ENCODE measurements at regions not wholly inside any gene's neighbourhood (a gene's known extent, or its start where the extent isn't known, plus 50 kb on each side); places are given as distances from the start of the nearest gene placed in this dataset.
"Not testable (repeated sequence)": the region's sequence is repeated elsewhere in the genome, so short reads cannot be mapped to it uniquely, and the experiment has no call there.

DNA sequence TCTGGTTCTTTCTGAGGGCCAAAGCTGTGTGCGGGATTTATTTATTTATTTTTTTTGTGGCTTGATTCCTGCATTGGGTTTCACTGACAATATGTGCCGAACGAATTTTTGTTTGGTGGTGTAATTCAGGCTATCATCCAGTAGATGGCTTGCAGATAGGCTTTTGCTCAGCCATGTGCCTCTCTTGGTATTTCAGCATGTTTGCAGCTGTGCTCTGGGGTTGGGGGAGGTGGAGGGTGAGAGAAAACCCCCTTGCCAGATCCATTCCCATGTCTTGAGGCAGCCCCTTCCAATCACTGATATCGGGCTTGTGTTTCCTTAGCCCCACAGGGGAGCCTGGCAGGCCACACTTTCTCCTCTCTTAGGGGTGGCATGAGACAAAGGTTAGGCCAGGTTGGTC is 302.4 kb downstream of the PTGER3 start:
- Mint-ChIP-seq H3K4me3 (no peak overlapping the region), H3K4me1 (ENCODE audit: low read depth) (no peaks in the 10 kb centered on the region), H3K27ac (no peak overlapping the region), H3K36me3 (ENCODE audit: low read depth) (no peaks in the 10 kb centered on the region), H3K27me3 (ENCODE audit: low read depth) (no peaks in the 10 kb centered on the region), H3K9me3 (peaks cover 53% of the 10 kb centered on the region)
- intact Hi-C loops (cut with micrococcal nuclease): no loop called here
- CTCF ChIA-PET: interaction anchor here (0.7 kb wide), 1 partner anchor 163 kb away, joined by 3 read pairs; no protein-coding TSS in a partner anchor
- no peak for DNase-seq

DNA sequence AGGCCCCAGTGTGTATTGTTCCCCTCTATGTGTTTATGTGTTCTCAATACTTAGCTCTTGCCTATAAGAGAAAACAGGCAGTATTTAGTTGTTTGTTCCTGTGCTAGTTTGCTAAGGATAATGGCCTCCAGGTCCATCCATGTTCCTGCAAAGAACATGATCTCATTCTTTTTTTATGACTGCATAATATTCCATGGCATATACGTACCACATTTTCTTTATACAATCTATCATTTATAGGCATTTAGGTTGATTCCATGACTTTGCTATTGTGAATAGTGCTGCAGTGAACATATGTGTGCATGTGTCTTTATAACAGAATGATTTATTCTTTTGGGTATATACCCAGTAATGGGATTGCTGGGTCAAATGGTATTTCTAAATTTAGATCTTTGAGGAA is 301.6 kb downstream of the PTGER3 start:
- H3K4me3 Mint-ChIP-seq; H3K4me1 Mint-ChIP-seq (ENCODE audit: low read depth): not testable (repeated sequence)
- peaks cover 58% of the 10 kb centered on the region for H3K9me3 Mint-ChIP-seq

DNA sequence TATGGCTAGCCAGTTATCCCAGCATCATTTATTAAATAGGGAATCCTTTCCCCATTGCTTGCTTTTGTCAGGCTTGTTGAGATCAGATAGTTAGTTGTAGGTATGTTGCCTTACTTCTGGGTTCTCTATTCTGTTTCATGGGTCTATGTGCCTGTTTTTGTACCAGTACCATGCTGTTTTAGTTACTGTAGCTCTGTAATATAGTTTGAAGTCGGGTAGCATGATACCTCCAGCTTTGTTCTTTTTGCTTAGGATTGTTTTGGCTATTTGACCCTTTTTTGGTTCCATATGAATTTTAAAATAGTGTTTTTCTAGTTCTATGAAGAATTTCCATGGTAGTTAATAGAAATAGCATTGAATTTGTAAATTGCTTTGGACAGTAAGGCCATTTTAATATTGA is 300.5 kb downstream of the PTGER3 start:
- intact Hi-C loops (cut with micrococcal nuclease); H3K36me3 Mint-ChIP-seq (ENCODE audit: low read depth); H3K4me1 Mint-ChIP-seq (ENCODE audit: low read depth); CTCF ChIA-PET; H3K27ac Mint-ChIP-seq; H3K27me3 Mint-ChIP-seq (ENCODE audit: low read depth); DNase-seq; H3K4me3 Mint-ChIP-seq: not testable (repeated sequence)
- H3K9me3 Mint-ChIP-seq: peaks cover 51% of the 10 kb centered on the region

More for the DNA sequence above, 301.6 kb downstream of the PTGER3 start:
- H3K27ac Mint-ChIP-seq; H3K27me3 Mint-ChIP-seq (ENCODE audit: low read depth); H3K36me3 Mint-ChIP-seq (ENCODE audit: low read depth); intact Hi-C loops (cut with micrococcal nuclease); DNase-seq: not testable (repeated sequence)
- CTCF ChIA-PET: interaction anchor here (0.9 kb wide), 1 partner anchor 120 kb away, joined by 3 read pairs; no protein-coding TSS in a partner anchor

DNA sequence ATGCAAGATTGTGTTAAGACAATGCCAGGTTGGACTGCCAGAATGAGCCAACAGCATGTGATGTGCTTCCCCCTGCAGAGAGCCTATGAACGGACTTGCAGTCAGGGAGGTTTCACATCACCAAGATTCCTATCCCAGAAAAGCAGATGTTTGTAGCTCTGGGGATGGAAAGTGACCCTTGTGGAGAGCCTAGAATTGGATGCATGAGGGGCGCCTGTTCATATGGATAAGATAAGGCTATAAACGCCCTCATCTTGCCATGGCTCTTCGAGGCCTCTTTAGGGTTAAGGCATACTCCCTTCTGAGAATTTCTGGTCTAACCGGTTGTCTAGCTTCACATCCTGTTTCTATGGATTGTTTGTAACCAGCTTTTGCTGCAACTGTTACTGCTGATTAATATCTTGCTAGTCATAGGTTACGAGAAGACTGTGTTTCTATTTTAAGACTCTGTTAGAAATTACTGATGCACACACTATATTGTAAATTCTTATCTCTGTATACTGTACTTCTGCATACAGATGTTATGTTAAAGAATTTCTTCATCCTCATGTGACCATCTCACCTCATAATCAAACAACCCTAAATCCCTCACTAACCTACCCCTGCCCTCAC is 295.8 kb downstream of the PTGER3 start:
- H3K36me3 Mint-ChIP-seq (ENCODE audit: low read depth); H3K4me1 Mint-ChIP-seq (ENCODE audit: low read depth); H3K27ac Mint-ChIP-seq; H3K4me3 Mint-ChIP-seq; CTCF ChIA-PET; H3K27me3 Mint-ChIP-seq (ENCODE audit: low read depth); intact Hi-C loops (cut with micrococcal nuclease); DNase-seq: not testable (repeated sequence)
- H3K9me3 Mint-ChIP-seq: peaks cover 31% of the 10 kb centered on the region

DNA sequence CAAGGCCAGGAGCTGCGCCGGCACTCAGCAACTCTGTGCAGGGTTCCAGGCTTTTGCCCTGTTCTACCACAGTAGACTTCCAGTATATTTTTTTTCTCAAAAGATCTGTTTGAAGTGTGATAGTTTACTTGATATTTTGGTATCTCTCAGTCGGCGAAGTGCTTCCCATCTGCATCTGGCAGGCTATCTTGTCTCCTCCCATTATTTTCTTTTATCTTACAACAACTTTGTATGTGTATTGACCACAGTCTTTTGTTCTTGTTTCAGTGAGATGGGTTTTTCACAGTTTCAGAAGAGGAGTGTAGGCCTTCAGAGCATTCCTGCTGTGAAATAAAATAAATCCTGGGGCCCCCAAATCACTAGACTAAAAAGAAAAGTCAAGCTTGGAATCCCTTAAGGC is 292.9 kb downstream of the PTGER3 start:
- CTCF ChIA-PET: no interaction called here
- Mint-ChIP-seq H3K4me1 (ENCODE audit: low read depth) (no peaks in the 10 kb centered on the region), H3K27ac (no peak overlapping the region), H3K4me3 (no peak overlapping the region), H3K9me3 (peaks cover 14% of the 10 kb centered on the region), H3K36me3 (ENCODE audit: low read depth) (no peaks in the 10 kb centered on the region), H3K27me3 (ENCODE audit: low read depth) (no peaks in the 10 kb centered on the region)
- no peak for DNase-seq
- intact Hi-C loops (cut with micrococcal nuclease): no loop called here

DNA sequence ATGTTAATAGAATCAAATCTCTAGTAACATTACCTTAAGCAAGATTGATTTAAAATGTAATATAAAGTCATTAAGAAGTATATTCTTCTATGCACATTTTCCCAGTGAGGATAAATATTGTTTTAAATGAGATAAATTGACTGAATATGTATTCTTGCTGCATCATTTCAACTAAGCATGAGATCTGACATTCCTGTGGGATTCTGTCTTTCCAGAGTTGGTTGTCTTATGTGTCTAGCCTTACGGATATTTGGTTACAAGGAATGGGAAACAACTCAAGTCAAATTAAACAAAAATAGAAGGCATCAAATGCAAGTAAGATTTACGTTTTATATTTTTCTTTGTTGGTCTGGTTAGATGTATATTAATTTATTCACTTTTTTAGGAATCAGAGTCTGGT is 287.5 kb downstream of the PTGER3 start:
- no peak for DNase-seq
- H3K4me1 Mint-ChIP-seq (ENCODE audit: low read depth): no peaks in the 10 kb centered on the region
- intact Hi-C loops (cut with micrococcal nuclease): no loop called here
- H3K27ac Mint-ChIP-seq: no peak overlapping the region
- no peaks in the 10 kb centered on the region for H3K9me3 Mint-ChIP-seq
- CTCF ChIA-PET: no interaction called here
- no peaks in the 10 kb centered on the region for H3K36me3 Mint-ChIP-seq (ENCODE audit: low read depth)
- no peaks in the 10 kb centered on the region for H3K27me3 Mint-ChIP-seq (ENCODE audit: low read depth)
- H3K4me3 Mint-ChIP-seq: no peak overlapping the region

DNA sequence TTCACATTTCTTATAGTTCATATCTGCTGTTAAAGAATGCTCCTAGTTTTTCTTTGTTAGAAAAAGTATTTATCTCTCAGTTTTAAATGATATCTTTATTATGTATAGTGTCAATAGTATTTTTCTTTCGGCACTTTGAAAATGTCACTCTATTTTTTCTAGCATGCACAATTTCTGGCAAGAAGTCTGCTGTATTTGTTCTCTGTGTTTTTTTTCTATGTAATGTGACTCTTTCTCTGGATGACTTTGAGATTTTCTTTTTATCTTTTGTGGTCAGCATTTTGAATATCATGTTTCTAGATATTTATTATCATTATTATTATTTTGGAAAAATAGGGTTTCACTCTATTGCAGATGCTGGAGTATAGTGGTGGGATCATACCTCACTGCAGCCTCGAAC is 285.2 kb downstream of the PTGER3 start:
- Mint-ChIP-seq H3K36me3 (ENCODE audit: low read depth) (no peaks in the 10 kb centered on the region), H3K27ac (no peak overlapping the region), H3K4me1 (ENCODE audit: low read depth) (no peaks in the 10 kb centered on the region), H3K9me3 (no peaks in the 10 kb centered on the region), H3K4me3 (no peak overlapping the region), H3K27me3 (ENCODE audit: low read depth) (no peaks in the 10 kb centered on the region)
- no peak for DNase-seq
- intact Hi-C loops (cut with micrococcal nuclease): no loop called here
- CTCF ChIA-PET: no interaction called here

DNA sequence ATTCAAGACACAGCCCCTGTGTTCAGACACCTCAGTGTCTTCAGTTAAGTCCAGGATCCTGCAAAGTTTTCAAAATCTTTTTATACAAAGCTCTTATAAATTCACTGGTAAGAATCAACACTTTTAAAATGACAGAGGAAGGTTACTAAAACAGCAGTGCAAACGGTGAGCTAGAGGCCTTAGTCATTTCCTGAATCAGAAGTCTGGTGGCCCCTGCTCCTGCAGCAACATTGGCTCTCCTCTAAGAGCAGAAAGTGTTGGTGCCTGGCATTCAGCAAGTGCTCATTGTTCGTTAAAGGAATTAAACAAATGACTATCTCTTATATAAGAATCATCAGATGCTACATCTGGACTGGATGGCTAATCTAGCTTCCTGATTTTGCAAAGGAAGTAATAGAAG is 282.9 kb downstream of the PTGER3 start:
- DNase-seq: no peak
- Mint-ChIP-seq H3K4me3 (no peak overlapping the region), H3K27me3 (ENCODE audit: low read depth) (no peaks in the 10 kb centered on the region)

DNA sequence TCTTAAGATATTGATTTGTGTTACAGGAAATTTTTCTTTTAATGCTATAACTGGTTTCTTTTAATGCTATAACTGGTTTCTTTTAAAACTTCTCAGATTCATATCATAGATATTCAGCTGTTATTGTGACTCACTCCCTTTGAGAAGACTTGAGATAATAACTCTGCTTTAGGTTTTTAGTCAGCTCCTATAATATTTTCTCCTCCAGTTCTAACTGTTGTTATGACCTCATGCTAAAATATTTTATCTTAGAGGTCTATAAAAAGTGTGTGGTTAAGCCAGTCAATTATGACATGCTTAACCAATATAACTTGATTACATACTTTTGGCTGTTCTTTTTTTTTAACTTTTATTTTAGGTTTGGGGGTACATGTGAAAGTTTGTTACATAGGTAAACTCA is 280.2 kb downstream of the PTGER3 start:
- Mint-ChIP-seq H3K9me3 (peaks cover 15% of the 10 kb centered on the region), H3K4me3 (no peak overlapping the region), H3K27me3 (ENCODE audit: low read depth) (no peaks in the 10 kb centered on the region), H3K4me1 (ENCODE audit: low read depth) (no peaks in the 10 kb centered on the region), H3K27ac (no peak overlapping the region), H3K36me3 (ENCODE audit: low read depth) (no peaks in the 10 kb centered on the region)
- CTCF ChIA-PET: no interaction called here
- DNase-seq: no peak
- intact Hi-C loops (cut with micrococcal nuclease): no loop called here

More for the DNA sequence above, 282.9 kb downstream of the PTGER3 start:
- CTCF ChIA-PET: no interaction called here
- Mint-ChIP-seq H3K9me3 (no peaks in the 10 kb centered on the region), H3K4me1 (ENCODE audit: low read depth) (no peaks in the 10 kb centered on the region), H3K27ac (no peak overlapping the region), H3K36me3 (ENCODE audit: low read depth) (no peaks in the 10 kb centered on the region)
- intact Hi-C loops (cut with micrococcal nuclease): no loop called here

DNA sequence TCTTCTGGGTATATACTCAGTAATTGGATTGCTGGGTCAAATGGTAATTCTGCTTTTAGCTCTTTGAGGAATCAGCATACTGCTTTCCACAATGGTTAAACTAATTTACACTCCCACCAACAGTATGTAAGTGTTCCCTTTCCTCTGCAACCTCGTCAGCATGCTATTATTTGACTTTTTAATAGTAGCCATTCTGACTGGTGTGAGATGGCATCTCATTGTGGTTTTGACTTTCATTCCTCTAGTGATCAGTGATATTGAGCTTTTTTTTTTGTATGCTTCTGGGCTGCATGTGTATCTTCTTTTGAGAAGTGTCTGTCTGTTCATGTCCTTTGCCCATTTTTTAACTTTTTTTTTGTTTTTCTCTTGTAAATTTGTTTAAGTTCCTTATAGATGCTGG is 279.4 kb downstream of the PTGER3 start:
- Mint-ChIP-seq H3K9me3 (peaks cover 16% of the 10 kb centered on the region), H3K27me3 (ENCODE audit: low read depth) (no peaks in the 10 kb centered on the region), H3K4me1 (ENCODE audit: low read depth) (no peaks in the 10 kb centered on the region), H3K36me3 (ENCODE audit: low read depth) (no peaks in the 10 kb centered on the region), H3K27ac (no peak overlapping the region), H3K4me3 (no peak overlapping the region)
- intact Hi-C loops (cut with micrococcal nuclease): no loop called here
- CTCF ChIA-PET: no interaction called here
- no peak for DNase-seq

DNA sequence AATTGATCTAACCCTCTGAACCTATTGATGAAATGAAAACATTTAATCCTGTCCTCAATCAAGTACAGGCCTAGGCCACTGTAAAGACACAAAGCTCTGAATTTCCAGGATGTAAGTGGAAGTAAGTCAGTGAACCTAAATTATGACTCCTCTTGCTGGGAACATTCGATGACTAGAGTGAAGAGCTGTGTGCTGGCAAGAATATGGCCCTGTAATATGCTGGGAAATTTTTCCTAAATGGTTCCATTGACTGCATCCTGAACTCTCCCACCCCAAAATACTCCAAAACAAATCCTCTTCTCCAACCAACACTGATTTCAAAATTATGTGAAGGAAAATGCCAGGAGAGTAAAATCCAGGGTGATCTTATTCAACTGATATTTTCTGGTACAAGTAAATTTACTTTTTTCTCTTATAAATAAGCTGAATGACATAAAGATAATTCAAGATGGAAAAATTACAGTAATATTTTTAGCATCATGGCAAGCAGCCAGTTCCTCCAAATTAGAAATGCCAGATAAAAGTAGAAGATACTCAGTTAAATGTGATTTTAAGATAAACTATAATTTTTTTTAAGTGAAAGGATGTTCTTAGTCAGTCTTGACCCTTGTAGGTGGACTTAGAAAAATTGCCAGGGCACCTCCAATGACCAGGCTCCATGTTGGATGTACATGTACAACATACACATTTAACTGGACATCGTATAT is 269.4 kb downstream of the PTGER3 start:
- intact Hi-C loops (cut with micrococcal nuclease): no loop called here
- Mint-ChIP-seq H3K27ac (no peak overlapping the region), H3K4me3 (no peak overlapping the region), H3K27me3 (ENCODE audit: low read depth) (no peaks in the 10 kb centered on the region), H3K9me3 (no peaks in the 10 kb centered on the region), H3K4me1 (ENCODE audit: low read depth) (no peaks in the 10 kb centered on the region), H3K36me3 (ENCODE audit: low read depth) (no peaks in the 10 kb centered on the region)
- DNase-seq: no peak
- CTCF ChIA-PET: no interaction called here

DNA sequence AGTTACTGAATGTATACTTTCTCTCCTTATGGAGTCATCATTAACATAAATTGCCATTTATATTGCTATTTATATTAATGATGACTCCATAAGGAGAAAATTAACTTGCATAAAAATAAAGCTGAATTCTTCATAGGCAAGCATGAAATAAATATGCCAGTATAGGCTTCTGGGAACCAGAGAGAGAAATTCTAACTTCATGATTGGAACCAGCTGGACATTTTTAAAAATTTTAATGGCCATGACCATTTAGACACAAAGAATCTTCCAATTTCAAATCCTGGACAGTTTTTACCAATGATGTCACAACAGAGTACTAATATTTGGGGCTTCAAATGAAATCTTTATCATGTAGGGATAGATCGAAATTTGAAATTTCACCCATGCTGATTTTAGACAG is 268.7 kb downstream of the PTGER3 start:
- Mint-ChIP-seq H3K36me3 (ENCODE audit: low read depth) (no peaks in the 10 kb centered on the region), H3K4me3 (no peak overlapping the region), H3K27ac (no peak overlapping the region)

DNA sequence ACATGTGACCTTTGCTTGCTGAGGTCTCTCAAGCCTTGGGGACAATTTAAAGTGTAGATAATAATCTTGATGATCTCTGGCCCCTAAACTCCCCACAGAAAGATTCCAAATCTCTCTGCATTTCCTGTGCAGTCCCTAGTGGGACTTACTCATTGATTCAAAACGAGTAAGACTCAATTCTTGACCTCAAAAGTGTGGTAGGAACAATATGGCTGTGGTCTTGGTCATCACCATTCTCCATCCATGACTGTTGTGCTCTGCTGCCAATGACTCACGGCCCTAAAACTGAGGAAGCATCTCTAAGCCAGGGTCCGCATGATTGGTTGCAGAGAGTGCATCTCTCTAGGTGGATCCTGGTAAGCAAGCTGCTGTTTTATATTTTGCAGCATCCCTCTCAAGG is 268.0 kb downstream of the PTGER3 start:
- intact Hi-C loops (cut with micrococcal nuclease): no loop called here
- CTCF ChIA-PET: interaction anchor here (0.7 kb wide), 1 partner anchor 151 kb away, joined by 3 read pairs; no protein-coding TSS in a partner anchor
- Mint-ChIP-seq H3K27ac (no peak overlapping the region), H3K4me1 (ENCODE audit: low read depth) (no peaks in the 10 kb centered on the region), H3K9me3 (no peaks in the 10 kb centered on the region), H3K4me3 (no peak overlapping the region), H3K27me3 (ENCODE audit: low read depth) (no peaks in the 10 kb centered on the region), H3K36me3 (ENCODE audit: low read depth) (no peaks in the 10 kb centered on the region)
- DNase-seq: no peak

More for the DNA sequence above, 268.7 kb downstream of the PTGER3 start:
- CTCF ChIA-PET: interaction anchor here (0.7 kb wide), 1 partner anchor 150 kb away, joined by 3 read pairs; no protein-coding TSS in a partner anchor
- intact Hi-C loops (cut with micrococcal nuclease): no loop called here
- DNase-seq: no peak
- H3K27me3 Mint-ChIP-seq (ENCODE audit: low read depth): no peaks in the 10 kb centered on the region
- no peaks in the 10 kb centered on the region for H3K9me3 Mint-ChIP-seq
- H3K4me1 Mint-ChIP-seq (ENCODE audit: low read depth): no peaks in the 10 kb centered on the region

Data from activated naive CD4-positive, alpha-beta T cell treated with anti-CD3 and anti-CD28 coated beads for 36 hours (primary cell).